ENCODE measurements at regions not wholly inside any gene's neighbourhood (a gene's known extent, or its start where the extent isn't known, plus 50 kb on each side); places are given as distances from the start of the nearest gene placed in this dataset.

DNA sequence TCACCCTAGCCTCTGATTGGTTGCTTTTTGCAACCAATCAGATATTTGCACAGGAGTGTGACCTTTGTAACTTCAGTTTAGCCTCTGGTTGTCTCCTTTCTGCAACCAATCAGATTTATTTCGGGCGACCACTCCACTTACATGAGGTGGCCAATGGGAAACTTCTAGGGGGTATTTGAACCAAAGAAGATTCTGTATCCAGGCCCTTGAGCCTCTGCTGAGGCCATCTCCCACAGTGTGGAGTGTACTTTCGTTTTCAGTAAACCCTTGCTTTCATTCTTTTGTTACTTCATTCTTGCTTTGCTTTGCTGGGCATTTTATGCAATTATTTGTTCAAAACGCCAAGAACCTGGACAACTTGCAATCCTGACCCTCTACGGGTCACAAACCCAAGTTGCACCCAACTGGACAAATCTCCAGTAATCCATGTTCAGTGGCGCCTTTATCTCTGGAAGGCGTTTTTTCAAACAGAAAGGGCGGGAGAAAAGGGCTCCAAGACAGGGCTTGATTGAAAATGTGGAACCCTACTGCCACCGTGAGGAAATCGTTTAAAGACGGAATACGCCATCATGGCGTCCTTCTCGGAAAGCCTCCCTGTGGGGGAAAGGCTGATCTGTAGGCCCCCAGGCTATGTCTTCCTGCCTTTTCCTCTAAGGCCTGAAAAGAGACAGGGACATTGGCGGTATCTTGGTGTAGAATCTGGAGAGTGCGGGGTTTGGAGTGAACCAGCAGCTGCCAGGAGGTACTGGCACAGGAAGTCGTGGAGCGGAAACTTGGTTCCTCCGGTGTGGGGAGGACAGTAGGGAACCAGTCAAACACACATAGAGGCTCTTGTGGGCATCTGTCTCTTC, 184.6 kb downstream of the OR13H1 start:
- no peak for DNase-seq (ENCODE audit: extremely low spot score)
- H3K36me3 ChIP-seq: no peaks in the 10 kb centered on the region
- H3K4me1 ChIP-seq: peaks cover 0 to 8% (median 0%) of the 10 kb centered on the region in 4 donors
- WGBS: 56% methylated on average over 19 of the region's 19 CpGs
- no peaks in the 10 kb centered on the region for H3K9me3 ChIP-seq
- peak overlapping the region in 2 of 4 donors; percentile 82 to 85 for H3K27ac ChIP-seq (replicated peaks in 1 of 4)
- peak overlapping the region in 2 of 4 donors; percentile 54 to 64 for H3K4me3 ChIP-seq
- intact Hi-C loops (cut with DNase I): loop anchor here (10.0 kb wide), 1 partner anchor 86 kb away; no protein-coding TSS in a partner anchor
- H3K27me3 ChIP-seq: no peaks in the 10 kb centered on the region
- TF ChIP-seq POLR2A (IDR thresholded peaks at IDR 0.05; ENCODE audit: low read depth) (no peak), POLR2AphosphoS5 (IDR thresholded peaks at IDR 0.05) (peak; percentile 34 to 47), EP300 (IDR thresholded peaks at IDR 0.05) (no peak)
- TF ChIP-seq, protein P1, sequence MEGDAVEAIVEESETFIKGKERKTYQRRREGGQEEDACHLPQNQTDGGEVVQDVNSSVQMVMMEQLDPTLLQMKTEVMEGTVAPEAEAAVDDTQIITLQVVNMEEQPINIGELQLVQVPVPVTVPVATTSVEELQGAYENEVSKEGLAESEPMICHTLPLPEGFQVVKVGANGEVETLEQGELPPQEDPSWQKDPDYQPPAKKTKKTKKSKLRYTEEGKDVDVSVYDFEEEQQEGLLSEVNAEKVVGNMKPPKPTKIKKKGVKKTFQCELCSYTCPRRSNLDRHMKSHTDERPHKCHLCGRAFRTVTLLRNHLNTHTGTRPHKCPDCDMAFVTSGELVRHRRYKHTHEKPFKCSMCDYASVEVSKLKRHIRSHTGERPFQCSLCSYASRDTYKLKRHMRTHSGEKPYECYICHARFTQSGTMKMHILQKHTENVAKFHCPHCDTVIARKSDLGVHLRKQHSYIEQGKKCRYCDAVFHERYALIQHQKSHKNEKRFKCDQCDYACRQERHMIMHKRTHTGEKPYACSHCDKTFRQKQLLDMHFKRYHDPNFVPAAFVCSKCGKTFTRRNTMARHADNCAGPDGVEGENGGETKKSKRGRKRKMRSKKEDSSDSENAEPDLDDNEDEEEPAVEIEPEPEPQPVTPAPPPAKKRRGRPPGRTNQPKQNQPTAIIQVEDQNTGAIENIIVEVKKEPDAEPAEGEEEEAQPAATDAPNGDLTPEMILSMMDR (IDR thresholded peaks at IDR 0.05): peak in 2 of 3 experiments; percentile 43 to 46

DNA sequence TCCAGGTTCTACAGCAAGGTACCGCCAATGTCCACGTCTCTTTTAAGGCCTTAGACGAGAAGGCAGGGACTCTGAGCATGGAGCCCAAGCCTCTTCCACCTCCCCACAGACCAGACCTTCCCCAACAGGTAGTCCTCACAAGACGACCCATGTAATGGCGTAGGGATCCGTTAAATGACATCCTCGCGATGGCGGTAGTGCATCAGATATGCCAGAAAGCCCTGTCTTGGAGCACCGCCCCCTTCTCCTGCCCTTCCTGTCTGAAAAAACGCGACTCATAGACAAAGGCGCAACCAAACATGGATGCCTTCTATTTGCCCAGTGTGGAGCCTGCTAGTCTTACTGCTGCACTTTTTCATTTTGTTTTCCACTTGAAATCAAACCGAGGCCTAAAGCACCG, 185.4 kb downstream of the OR13H1 start:
- DNase-seq (ENCODE audit: extremely low spot score): no peak
- no peaks in the 10 kb centered on the region for H3K27me3 ChIP-seq
- peaks cover 0 to 8% (median 0%) of the 10 kb centered on the region in 4 donors for H3K4me1 ChIP-seq
- no peaks in the 10 kb centered on the region for H3K9me3 ChIP-seq
- intact Hi-C loops (cut with DNase I): loop anchor here (10.0 kb wide), 1 partner anchor 86 kb away; no protein-coding TSS in a partner anchor
- H3K36me3 ChIP-seq: no peaks in the 10 kb centered on the region
- H3K27ac ChIP-seq (replicated peaks in 1 of 4): peak overlapping the region in 2 of 4 donors; percentile 82 to 85
- H3K4me3 ChIP-seq: peak overlapping the region in 2 of 4 donors; percentile 54 to 64
- TF ChIP-seq, protein P1 (IDR thresholded peaks at IDR 0.05): peak in 1 of 3 experiments; percentile 49
- no peak for TF ChIP-seq EP300 (IDR thresholded peaks at IDR 0.05)
- no peak for TF ChIP-seq POLR2A (IDR thresholded peaks at IDR 0.05; ENCODE audit: low read depth)
- peak in 1 of 2 donors; percentile 40 for TF ChIP-seq POLR2AphosphoS5 (IDR thresholded peaks at IDR 0.05)
- WGBS: 39% methylated on average over 15 of the region's 15 CpGs

DNA sequence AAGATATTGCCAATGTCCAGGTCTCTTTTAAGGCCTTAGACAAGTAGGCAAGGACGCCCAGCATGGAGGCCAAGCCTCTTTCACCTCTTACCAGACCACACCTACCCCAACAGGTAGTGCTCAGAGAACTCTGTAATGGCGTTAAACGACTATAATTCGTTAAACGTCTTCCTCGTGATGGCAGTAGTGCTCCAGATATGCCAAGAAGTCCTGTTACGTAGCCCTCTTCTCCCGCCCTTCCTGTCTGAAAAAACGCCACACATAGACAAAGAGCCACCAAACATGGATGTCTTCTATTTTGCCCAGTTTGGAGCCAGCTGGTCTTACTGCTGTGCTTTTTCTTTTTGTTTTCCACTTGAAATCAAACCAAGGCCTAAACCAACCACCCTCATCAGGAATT, 190.7 kb downstream of the OR13H1 start:
- 64% methylated on average over 9 of the region's 9 CpGs for whole genome bisulfite sequencing
- Histone ChIP-seq H3K36me3 (no peaks in the 10 kb centered on the region), H3K9me3 (no peaks in the 10 kb centered on the region), H3K27me3 (no peaks in the 10 kb centered on the region), H3K4me3 (peak overlapping the region in 2 of 4 donors; percentile 38 to 44), H3K27ac (replicated peaks in 1 of 4) (peak overlapping the region in 2 of 4 donors; percentile 59), H3K4me1 (no peaks in the 10 kb centered on the region)
- no peak for TF ChIP-seq EP300 (IDR thresholded peaks at IDR 0.05)
- TF ChIP-seq, protein P1 (IDR thresholded peaks at IDR 0.05): peak in 2 of 3 experiments; percentile 36 to 38
- TF ChIP-seq POLR2A (IDR thresholded peaks at IDR 0.05; ENCODE audit: low read depth): no peak
- peak; percentile 42 to 46 for TF ChIP-seq POLR2AphosphoS5 (IDR thresholded peaks at IDR 0.05)
- no peak for DNase-seq (ENCODE audit: extremely low spot score)
- intact Hi-C loops (cut with DNase I): no loop called here

DNA sequence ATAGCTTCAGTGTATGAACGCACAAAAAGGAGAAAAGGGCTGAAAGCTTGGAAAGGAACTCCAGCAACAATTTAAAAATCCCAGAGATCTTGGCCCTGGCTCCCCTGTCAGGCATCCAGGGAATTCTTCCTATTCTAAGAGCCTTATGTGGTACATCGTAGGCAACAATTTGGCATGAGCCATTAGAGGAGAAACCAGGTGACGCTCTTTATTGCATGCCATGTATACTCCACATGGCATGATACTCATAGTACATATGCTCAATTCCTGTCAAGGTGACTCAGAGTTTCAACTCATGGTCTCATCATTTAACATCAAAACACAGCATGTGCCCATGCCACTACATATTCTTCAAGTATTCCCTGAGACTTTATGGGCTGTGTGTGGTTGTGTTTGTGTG, 191.3 kb downstream of the OR13H1 start:
- Histone ChIP-seq H3K27me3 (no peaks in the 10 kb centered on the region), H3K4me3 (peak overlapping the region in 2 of 4 donors; percentile 38 to 44), H3K9me3 (no peaks in the 10 kb centered on the region), H3K4me1 (no peaks in the 10 kb centered on the region), H3K36me3 (no peaks in the 10 kb centered on the region), H3K27ac (replicated peaks in 1 of 4) (peak overlapping the region in 2 of 4 donors; percentile 59)
- no peak for DNase-seq (ENCODE audit: extremely low spot score)
- intact Hi-C loops (cut with DNase I): no loop called here
- TF ChIP-seq POLR2A (IDR thresholded peaks at IDR 0.05; ENCODE audit: low read depth) (no peak), EP300 (IDR thresholded peaks at IDR 0.05) (no peak), POLR2AphosphoS5 (IDR thresholded peaks at IDR 0.05) (no peak)
- TF ChIP-seq, protein P1 (IDR thresholded peaks at IDR 0.05): no peak
- WGBS: 54% methylated on average over 3 of the region's 3 CpGs
